ENCODE measurements at regions not wholly inside any gene's neighbourhood (a gene's known extent, or its start where the extent isn't known, plus 50 kb on each side); places are given as distances from the start of the nearest gene placed in this dataset.

GRCh38 chrX:22698151-22698550, 301.6 kb upstream of the DDX53 start:
- TF ChIP-seq POLR2AphosphoS5 (IDR thresholded peaks at IDR 0.05) (no peak), CTCF (IDR thresholded peaks at IDR 0.05) (no peak), POLR2A (IDR thresholded peaks at IDR 0.05) (no peak), EP300 (IDR thresholded peaks at IDR 0.05) (no peak)

All from sigmoid colon (tissue), 4 donors.